ENCODE measurements at regions not wholly inside any gene's neighbourhood (a gene's known extent, or its start where the extent isn't known, plus 50 kb on each side); places are given as distances from the start of the nearest gene placed in this dataset.

- no peaks in the 10 kb centered on the region for H3K27me3 Mint-ChIP-seq (ENCODE audit: low read depth in 2 of 2)
- WGBS (ENCODE audit: insufficient coverage): 46% methylated on average over 5 of the region's 6 CpGs
- intact Hi-C loops (cut with micrococcal nuclease): no loop called here
- no peak for DNase-seq
- TF ChIP-seq CTCF (IDR thresholded peaks at IDR 0.05): no peak
- no peaks in the 10 kb centered on the region for H3K36me3 Mint-ChIP-seq
- no peaks in the 10 kb centered on the region for H3K4me1 Mint-ChIP-seq
- peaks cover 3% of the 10 kb centered on the region for H3K9me3 ChIP-seq (ENCODE audit: control insufficient read depth, insufficient read depth, low read length)
- H3K27ac ChIP-seq (ENCODE audit: low read length): no peak overlapping the region
- H3K27me3 ChIP-seq (ENCODE audit: control insufficient read depth, insufficient read depth, low read length): no peaks in the 10 kb centered on the region
- peak in 1 of 3 donors; percentile 43 for ATAC-seq
- H3K27ac Mint-ChIP-seq: no peak overlapping the region
- no peaks in the 10 kb centered on the region for H3K36me3 ChIP-seq (ENCODE audit: control insufficient read depth, insufficient read depth, low read length)
- no peaks in the 10 kb centered on the region for H3K4me1 ChIP-seq (ENCODE audit: control insufficient read depth, insufficient read depth, low read length)
- H3K4me3 Mint-ChIP-seq: no peak overlapping the region
- H3K9me3 Mint-ChIP-seq: peaks cover 5 to 6% of the 10 kb centered on the region in 2 donors
- no peak overlapping the region for H3K4me3 ChIP-seq (ENCODE audit: low read length)
Observed at GRCh38 chr2:223169830-223170605, 118.0 kb downstream of the KCNE4 start.

- intact Hi-C loops (cut with micrococcal nuclease): no loop called here
- Mint-ChIP-seq H3K36me3 (no peaks in the 10 kb centered on the region), H3K4me3 (no peak overlapping the region), H3K9me3 (no peaks in the 10 kb centered on the region), H3K27ac (no peak overlapping the region), H3K4me1 (no peaks in the 10 kb centered on the region), H3K27me3 (ENCODE audit: low read depth in 2 of 2) (no peaks in the 10 kb centered on the region)
- DNase-seq (no peak), ATAC-seq (no peak)
- H3K4me3 ChIP-seq (ENCODE audit: low read length): no peak overlapping the region
- H3K36me3 ChIP-seq (ENCODE audit: control insufficient read depth, insufficient read depth, low read length): no peaks in the 10 kb centered on the region
- peaks cover 3% of the 10 kb centered on the region for H3K9me3 ChIP-seq (ENCODE audit: control insufficient read depth, insufficient read depth, low read length)
- 86% methylated on average over 2 of the region's 2 CpGs for WGBS (ENCODE audit: insufficient coverage)
- no peaks in the 10 kb centered on the region for H3K27me3 ChIP-seq (ENCODE audit: control insufficient read depth, insufficient read depth, low read length)
- H3K4me1 ChIP-seq (ENCODE audit: control insufficient read depth, insufficient read depth, low read length): no peaks in the 10 kb centered on the region
- TF ChIP-seq CTCF (IDR thresholded peaks at IDR 0.05): no peak
- no peak overlapping the region for H3K27ac ChIP-seq (ENCODE audit: low read length)
Observed at GRCh38 chr2:223176970-223177369, 125.0 kb downstream of the KCNE4 start.

DNA sequence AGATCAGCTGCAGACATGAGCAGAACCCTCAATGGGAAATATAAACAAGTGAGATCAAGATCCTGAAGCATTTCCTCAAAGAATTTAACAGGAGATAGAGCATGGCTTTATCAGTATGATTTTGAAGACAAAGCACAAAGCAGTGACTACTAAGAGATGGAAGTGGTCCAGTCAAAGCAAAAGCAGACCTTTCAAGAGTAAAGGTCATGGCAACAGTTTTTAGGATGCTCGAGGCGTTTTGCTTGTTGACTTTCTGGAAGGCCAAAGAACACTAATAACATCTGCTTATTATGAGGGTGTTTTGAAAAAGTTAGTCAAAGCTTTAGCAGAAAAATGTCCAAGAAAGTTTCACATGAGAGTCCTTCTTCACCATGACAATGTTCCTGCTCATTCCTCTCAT lies 128.5 kb downstream of the KCNE4 start:
- H3K36me3 ChIP-seq (ENCODE audit: control insufficient read depth, insufficient read depth, low read length): no peaks in the 10 kb centered on the region
- no peaks in the 10 kb centered on the region for H3K4me1 ChIP-seq (ENCODE audit: control insufficient read depth, insufficient read depth, low read length)
- Mint-ChIP-seq H3K27me3 (ENCODE audit: low read depth in 2 of 2) (no peaks in the 10 kb centered on the region), H3K4me3 (no peak overlapping the region), H3K9me3 (no peaks in the 10 kb centered on the region), H3K27ac (no peak overlapping the region), H3K36me3 (no peaks in the 10 kb centered on the region), H3K4me1 (no peaks in the 10 kb centered on the region)
- WGBS (ENCODE audit: insufficient coverage): no CpG with 5 or more reads among the region's 2 CpGs
- TF ChIP-seq CTCF (IDR thresholded peaks at IDR 0.05): no peak
- H3K27ac ChIP-seq (ENCODE audit: low read length): no peak overlapping the region
- no peaks in the 10 kb centered on the region for H3K9me3 ChIP-seq (ENCODE audit: control insufficient read depth, insufficient read depth, low read length)
- intact Hi-C loops (cut with micrococcal nuclease): no loop called here
- no peak overlapping the region for H3K4me3 ChIP-seq (ENCODE audit: low read length)
- DNase-seq (no peak), ATAC-seq (no peak)
- no peaks in the 10 kb centered on the region for H3K27me3 ChIP-seq (ENCODE audit: control insufficient read depth, insufficient read depth, low read length)

GRCh38 chr2:223181561-223181960 lies 129.6 kb downstream of the KCNE4 start:
- no peak overlapping the region for H3K27ac ChIP-seq (ENCODE audit: low read length)
- no CpG with 5 or more reads among the region's 1 CpG for WGBS (ENCODE audit: insufficient coverage)
- H3K36me3 ChIP-seq (ENCODE audit: control insufficient read depth, insufficient read depth, low read length): no peaks in the 10 kb centered on the region
- H3K4me1 ChIP-seq (ENCODE audit: control insufficient read depth, insufficient read depth, low read length): no peaks in the 10 kb centered on the region
- TF ChIP-seq CTCF (IDR thresholded peaks at IDR 0.05): no peak
- H3K4me3 ChIP-seq (ENCODE audit: low read length): no peak overlapping the region
- Mint-ChIP-seq H3K36me3 (no peaks in the 10 kb centered on the region), H3K27ac (no peak overlapping the region), H3K4me1 (no peaks in the 10 kb centered on the region), H3K4me3 (no peak overlapping the region), H3K27me3 (ENCODE audit: low read depth in 2 of 2) (no peaks in the 10 kb centered on the region), H3K9me3 (no peaks in the 10 kb centered on the region)
- intact Hi-C loops (cut with micrococcal nuclease): no loop called here
- ATAC-seq (no peak), DNase-seq (no peak)
- H3K9me3 ChIP-seq (ENCODE audit: control insufficient read depth, insufficient read depth, low read length): no peaks in the 10 kb centered on the region
- H3K27me3 ChIP-seq (ENCODE audit: control insufficient read depth, insufficient read depth, low read length): no peaks in the 10 kb centered on the region
